NCI-H2107 treated with DMSO at 0.1 percent for 48 hours (cell line): ENCODE measurements at regions not wholly inside any gene's neighbourhood (a gene's known extent, or its start where the extent isn't known, plus 50 kb on each side); places are given as distances from the start of the nearest gene placed in this dataset.

Source experiments
- DNase-seq: peaks from one replicate; lab custom pipeline; 2025; ENCODE audit not compliant: unreplicated experiment; lab: John Stamatoyannopoulos, UW

DNA sequence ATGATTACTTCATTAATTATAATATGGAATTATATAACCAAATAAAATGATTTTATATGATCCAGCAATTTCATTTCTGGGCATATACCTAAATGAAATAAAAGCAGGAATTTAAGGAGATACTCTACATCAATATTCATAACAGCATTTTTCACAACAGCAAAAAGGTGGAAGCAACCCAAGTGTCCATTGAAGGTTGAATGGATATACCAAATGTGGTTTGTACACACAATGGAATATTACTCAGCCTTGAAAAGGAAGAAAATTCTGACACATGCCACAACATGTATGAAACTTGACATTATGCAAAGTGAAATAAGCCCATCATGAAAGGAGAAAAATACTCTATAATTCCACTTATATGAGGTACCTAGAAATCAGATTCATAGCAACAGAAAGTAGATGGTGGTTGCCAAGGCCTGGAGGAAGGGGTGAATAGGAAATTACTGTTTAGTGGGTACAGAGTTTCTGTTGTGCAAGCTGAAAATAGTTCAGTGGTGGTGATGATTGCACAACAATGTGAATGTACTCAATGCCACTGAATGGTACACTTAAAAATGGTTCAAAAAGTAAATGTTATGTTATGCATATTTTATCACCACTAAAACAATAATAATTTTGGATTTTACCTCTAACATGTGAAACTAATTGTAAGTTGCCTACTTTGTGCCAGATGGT lies 471.5 kb downstream of the SPRY1 start:
- no peak for DNase-seq

DNA sequence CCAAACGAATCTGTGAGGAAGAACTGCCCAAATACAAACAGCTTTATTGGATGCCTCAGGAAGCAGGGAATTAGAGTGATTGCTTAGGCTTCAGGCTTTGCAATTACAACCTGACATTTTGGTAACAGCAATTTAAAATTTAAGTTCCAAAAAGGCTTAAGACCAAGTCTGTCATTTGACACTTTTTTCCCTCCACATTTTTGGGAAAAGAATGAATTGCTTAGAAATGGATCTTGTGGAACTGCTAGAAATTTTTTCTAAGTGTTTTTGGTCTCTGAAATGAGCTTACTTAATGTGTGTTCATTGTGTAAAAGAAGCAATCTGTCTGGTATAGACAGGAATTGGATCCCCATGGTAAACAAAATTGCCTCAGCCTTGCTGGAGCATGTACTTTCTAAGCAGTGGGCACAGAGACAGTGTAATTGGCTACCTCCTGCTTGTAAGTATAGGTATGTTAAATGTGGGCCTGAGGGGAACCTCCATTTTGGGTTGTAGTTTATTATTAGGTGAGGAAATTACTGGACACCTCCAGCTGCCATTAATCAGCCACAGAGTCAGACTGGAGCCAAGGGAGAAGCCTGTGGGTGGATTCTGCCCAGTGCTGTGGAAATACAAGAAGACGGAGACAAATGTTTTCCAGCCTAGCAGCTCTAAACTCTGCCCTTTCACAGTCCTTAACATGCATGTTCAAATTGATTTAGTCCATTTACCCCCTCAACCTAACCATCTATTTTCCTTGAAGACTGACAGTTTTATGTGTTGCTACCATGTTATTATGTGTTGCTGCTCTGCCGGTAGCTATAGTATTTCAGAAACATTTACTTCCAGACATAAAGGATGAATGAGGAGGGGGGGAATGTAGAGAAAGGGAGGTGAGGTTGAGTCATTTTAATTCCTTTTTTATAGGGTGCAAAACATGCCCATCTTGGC lies 473.0 kb downstream of the SPRY1 start:
- no peak for DNase-seq

GRCh38 chr4:123870216-123870876 lies 473.8 kb downstream of the SPRY1 start:
- no peak for DNase-seq

- no peak for DNase-seq
Measured at GRCh38 chr4:123871341-123871740, 474.7 kb downstream of the SPRY1 start.

DNA sequence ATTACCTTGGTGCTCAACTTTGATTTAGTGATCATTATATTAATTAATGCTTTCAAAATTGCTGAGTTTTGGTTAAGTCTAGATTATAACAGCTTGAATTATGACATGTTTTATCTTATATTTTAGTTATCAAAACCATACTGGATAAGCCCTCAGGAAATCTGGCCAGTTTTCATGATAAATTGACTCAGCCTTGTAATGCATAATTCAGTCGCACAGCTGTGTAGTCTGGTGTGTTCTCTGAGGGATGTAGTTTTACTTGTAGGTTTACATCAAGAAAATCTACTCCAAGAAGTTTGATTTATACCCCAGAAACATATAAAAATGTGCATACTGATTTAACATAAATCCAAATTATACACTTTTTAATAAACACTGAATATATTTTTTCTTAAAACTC lies 477.5 kb downstream of the SPRY1 start:
- no peak for DNase-seq

DNA sequence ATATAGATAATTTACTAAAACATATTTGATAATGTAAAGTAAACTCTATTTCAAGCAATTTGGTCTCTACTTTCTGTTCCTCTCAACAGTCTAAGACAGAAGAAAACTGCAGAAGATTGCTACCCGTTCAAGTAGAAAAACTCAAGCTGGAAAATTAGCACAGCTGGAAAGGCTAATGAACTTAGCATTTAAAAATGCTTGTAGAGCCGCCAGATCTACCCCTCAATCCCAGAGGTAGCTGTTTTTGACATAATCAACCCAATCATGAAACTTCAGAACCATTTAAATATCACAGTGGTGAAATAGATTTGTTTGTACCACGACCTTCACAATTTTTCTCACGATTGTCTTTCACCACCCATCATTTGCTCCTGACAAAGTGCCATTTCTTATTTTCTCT lies 479.5 kb downstream of the SPRY1 start:
- no peak for DNase-seq

- DNase-seq, result no peak
Measured at GRCh38 chr4:123876671-123877101, 480.1 kb downstream of the SPRY1 start.

GRCh38 chr4:123877551-123877950 lies 481.0 kb downstream of the SPRY1 start:
- no peak for DNase-seq

GRCh38 chr4:123878976-123879375 lies 482.4 kb downstream of the SPRY1 start:
- no peak for DNase-seq

DNA sequence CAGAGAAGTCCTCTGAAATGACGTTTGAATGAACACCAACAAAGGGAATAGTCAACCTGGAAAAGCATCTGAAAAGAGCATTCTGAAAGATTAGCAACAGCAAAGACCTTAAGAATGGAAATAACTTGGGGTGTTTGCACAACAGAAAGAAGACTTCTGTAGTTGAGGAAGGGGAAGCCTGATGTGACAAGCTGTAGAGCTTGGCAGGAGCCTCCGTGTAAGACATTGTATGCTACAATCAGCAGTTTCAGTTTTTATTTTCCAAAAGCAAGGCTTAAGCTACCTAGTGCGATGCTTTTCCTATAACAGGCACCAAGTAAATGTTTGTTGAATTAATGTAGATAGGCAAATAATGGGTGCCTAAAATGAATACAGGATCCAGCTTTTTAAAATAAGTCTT lies 484.0 kb downstream of the SPRY1 start:
- no peak for DNase-seq

DNA sequence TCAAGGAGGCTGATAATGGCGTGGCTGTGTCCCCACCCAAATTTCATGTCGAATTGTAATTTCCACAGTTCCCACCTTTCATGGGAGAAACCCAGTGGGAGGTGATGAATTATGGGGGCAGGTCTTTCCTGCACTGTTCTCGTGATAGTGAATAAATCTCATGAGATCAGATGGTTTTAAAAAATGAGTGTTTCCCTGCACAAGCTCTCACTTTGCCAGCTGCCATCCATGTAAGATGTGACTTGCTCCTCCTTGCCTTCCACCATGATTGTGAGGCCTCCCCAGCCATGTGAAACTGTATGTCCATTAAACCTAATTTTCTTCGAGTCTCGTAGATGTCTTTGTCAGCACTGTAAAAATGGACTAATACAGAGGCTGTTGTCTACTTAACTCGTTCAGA lies 488.3 kb downstream of the SPRY1 start:
- DNase-seq, result no peak

GRCh38 chr4:123889507-123889906 lies 492.9 kb downstream of the SPRY1 start:
- DNase-seq, result no peak

DNA sequence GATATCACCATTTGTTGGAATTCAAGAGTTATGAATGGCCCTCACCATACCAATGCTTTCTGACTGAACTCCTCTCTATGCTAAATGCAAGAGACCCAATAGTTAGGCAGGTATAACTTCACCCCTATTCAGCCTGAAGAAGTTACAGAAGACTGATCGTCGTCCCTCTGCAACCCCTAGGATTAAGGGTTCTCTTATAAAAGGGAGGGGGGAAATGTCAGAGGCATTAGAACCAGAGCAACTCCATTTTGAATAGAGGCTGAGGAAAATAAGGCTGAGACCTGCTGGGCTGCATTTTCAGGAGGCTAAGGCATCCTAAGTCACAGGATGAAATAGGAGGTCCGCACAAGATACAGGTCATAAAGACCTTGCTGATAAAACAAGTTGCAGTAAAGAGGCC lies 494.3 kb downstream of the SPRY1 start:
- no peak for DNase-seq

- DNase-seq, result no peak
Measured at GRCh38 chr4:123891881-123892280, 495.3 kb downstream of the SPRY1 start.

- DNase-seq, result no peak
Measured at GRCh38 chr4:123892368-123892976, 495.9 kb downstream of the SPRY1 start.

GRCh38 chr4:123893011-123893981 lies 496.7 kb downstream of the SPRY1 start:
- no peak for DNase-seq

DNA sequence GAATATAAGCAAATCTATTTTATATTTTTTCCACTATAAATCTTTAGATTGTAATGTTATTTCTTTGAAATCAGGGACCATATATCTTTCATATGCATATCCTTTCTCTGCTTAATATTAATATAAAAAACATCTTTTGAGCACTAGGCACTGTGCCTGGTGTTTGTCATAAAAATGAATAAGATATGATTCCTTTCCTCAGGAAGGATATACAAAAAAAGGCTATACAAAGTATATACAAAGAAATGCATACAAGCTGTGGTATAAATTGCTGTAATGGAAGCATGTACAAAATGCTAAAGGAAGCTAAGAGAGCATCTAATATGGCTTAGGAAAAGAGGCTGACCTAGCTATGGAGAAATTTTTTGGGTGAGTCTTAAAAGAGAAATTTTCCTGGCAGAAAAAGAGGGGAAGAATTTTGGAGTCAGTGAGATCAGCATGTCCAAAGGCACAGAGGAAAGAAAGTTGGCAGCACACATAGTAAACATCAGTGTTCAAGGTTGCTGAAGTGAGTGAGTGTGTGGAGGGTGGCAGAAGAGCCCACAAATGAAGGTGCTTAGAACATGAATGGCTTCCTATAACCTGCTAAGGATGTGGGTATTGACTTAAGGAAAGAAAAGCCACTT lies 500.0 kb downstream of the SPRY1 start:
- DNase-seq, result no peak

DNA sequence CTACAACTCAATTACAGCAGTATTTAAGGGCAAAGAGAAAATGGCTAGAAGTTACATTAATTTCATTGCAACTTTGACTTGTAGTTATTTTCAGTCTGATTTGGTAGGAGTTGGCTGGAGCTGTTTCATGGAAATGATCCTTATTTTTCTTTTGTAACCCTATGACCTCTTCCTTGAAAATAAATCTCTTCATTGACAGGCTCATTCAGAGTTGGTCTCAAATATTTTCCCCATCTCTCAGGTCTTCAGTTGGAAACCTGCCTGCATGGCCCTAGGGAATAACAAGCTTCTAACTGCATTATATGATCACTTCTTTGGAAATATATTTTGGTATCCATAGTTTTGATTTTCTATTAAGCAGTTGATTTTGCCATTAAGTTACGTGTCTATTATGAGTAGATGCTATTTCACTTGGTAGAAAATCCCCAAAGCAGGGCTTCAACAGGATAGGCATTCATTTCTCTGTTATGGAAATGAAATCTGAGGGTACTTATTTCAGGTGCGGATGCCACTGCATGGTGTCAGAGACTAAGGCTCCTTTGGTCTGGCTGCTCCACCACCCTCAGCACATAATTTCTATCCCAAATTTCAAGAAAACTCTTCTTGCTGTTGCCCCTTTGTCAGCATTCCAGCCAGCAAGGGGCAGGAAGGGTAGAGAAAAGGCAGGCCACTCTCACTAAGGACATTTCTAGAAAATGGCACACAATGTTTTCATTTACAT lies 502.5 kb downstream of the SPRY1 start:
- DNase-seq, result no peak

GRCh38 chr4:123904882-123905281 lies 508.3 kb downstream of the SPRY1 start:
- no peak for DNase-seq
